GM21717 (cell line): ENCODE measurements at regions not wholly inside any gene's neighbourhood (a gene's known extent, or its start where the extent isn't known, plus 50 kb on each side); places are given as distances from the start of the nearest gene placed in this dataset.
A peak's percentile ranks its signal among the peaks of the same experiment; 100 is the strongest.
"Not testable (repeated sequence)": the region's sequence is repeated elsewhere in the genome, so short reads cannot be mapped to it uniquely, and the experiment has no call there.

Source experiments
- ATAC-seq: cut with Tn5 transposase; IDR thresholded peaks from one replicate; pipeline ENCODE4 v1.9.1; 2021; ENCODE audit warnings: mild to moderate bottlenecking, moderate library complexity; ENCODE audit not compliant: unreplicated experiment

DNA sequence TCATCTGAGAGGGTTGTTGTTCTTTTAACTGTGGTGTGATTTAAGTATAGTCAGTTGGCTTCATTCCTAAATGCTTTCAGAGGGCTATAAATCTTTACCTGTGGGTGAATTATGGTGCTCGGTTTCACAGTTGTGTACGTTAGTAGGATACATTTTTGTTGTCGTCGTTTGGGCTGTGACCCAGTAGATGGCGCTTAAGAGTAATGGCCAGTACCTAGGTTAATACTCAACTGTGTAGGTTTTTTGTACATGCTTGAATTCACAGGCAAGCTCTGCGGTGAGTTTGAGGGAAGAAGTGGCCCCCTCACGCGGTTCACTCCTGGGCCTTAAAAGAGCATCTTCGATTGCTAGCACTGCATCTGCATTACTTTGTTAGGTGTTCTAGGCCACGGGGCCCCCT is 571.7 kb upstream of the TGIF2LX start:
- ATAC-seq = peak; percentile 61

DNA sequence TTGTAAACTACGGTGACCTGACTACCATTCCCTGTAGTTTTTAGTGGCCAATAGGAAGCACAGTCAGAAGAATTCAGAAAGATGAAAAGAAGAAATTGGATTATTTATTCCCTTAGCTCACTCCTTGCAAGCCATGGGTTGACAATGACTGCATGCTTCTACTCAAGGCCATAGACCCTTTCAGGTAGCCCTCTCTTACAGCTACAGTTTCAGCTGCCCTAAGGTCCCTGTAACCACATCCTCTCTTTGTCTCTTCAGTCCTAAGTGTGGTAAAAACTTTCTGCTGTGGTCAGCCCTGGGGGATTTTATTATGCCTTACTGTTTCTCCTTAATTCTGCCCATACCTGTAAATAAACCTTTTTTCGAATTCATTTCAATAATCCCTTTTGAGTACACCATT is 551.8 kb upstream of the TGIF2LX start:
- not testable (repeated sequence) for ATAC-seq

DNA sequence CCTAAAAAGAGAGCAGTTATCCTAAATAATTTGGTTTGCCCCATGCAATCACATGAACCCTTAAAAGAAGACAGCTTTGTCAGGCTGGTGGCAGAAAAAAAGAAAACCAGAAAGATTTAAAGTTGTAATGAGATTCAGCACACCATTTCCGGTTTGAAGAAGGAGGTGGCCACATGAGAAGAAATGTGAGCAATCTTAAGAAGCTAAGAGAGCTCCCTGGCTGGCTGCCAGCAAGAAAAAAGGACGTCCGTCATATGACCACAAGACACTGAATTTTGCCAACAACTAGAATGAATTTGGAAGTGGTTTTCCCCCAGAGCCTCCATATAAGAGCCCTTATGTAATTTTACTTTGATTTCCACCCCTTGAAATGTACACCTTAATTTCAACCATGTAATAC is 528.7 kb upstream of the TGIF2LX start:
- not testable (repeated sequence) for ATAC-seq

DNA sequence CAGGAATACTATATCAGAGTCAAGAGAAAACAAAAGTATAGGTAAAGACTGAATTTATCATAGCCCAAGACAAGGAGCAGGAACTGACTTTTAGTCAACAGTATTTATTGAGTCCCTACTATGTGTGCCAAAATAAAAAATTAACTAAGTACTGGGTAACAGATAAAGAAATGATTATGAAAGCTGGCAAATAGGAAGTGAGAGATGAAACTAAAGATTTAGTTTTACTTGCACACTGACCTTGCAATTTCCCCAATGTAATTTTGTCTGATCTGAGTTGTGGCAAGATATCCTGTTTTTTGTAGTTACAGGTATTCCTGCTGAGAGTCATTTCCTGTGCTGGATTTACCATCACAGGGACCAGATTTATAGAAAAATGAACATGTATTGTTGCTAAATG is 518.9 kb upstream of the TGIF2LX start:
- not testable (repeated sequence) for ATAC-seq

DNA sequence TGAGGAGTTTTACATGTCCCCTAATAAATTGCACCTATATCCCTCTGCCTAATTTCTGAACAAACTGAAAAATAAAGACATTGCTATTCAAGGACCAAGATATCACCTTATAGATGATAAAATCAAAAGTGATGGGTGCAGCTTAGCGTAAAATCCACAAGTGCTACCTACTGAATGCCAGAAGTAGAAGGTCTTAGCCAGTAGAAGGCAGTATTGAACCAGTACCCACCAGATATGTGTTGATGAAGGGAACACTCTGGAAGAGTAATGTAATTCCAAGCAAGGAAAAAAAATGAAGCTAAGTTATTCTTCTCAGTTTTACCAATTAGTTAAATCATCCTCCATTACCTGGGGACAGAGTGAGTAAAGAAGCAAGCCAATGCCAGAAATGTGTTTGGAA is 516.6 kb upstream of the TGIF2LX start:
- ATAC-seq = not testable (repeated sequence)

DNA sequence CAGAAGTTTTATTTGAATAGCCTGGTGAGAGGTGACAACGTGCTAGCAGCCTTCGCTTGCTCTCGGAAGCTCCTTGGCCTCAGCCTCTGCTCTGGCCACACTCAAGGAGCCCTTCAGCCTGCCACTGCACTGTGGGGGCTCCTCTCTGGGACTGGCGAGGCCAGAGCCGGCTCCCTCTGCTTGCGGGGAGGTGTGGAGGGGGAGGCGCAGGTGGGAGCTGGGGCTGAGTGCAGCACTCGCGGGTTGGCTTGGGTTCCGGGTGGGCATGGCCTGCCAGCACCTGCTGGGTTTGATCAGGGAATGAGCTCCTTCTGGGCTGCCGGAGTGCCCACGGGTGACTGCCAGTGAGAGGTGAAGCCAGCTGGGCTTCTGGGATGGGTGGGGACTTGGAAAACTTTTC is 504.8 kb upstream of the TGIF2LX start:
- ATAC-seq = not testable (repeated sequence)

DNA sequence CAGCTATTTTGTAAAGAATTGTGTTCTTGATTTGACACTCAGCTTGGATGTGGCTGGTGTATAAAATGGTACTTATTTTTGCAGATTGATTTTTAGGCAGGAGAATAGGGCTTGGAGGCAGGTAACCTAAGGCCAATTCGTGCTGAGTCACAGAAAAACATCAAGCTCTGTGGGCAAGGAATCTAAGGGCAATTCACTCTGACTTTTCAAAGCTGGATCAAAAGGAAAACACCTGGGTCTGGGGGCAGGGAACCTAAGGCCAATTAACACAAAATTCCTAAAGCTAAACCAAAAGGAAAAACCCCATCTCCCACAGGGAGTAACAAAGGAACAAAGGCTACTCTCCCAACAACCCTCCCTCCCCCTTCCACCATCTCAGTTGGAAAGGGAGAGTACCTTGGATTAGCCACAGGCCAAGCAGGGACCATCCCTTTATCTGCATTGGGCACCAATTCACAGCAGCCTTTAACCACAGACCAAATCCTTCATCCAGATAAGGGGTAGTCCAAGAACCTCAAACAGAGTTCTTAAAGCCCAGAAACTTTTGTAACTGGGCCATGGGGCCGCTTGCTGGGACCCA is 489.0 kb upstream of the TGIF2LX start:
- ATAC-seq = not testable (repeated sequence)
